ENCODE measurements at regions not wholly inside any gene's neighbourhood (a gene's known extent, or its start where the extent isn't known, plus 50 kb on each side); places are given as distances from the start of the nearest gene placed in this dataset.

- peaks cover 3% of the 10 kb centered on the region for H3K4me1 ChIP-seq
- TF ChIP-seq POLR2A (IDR thresholded peaks at IDR 0.05): no peak
- TF ChIP-seq, protein P1, sequence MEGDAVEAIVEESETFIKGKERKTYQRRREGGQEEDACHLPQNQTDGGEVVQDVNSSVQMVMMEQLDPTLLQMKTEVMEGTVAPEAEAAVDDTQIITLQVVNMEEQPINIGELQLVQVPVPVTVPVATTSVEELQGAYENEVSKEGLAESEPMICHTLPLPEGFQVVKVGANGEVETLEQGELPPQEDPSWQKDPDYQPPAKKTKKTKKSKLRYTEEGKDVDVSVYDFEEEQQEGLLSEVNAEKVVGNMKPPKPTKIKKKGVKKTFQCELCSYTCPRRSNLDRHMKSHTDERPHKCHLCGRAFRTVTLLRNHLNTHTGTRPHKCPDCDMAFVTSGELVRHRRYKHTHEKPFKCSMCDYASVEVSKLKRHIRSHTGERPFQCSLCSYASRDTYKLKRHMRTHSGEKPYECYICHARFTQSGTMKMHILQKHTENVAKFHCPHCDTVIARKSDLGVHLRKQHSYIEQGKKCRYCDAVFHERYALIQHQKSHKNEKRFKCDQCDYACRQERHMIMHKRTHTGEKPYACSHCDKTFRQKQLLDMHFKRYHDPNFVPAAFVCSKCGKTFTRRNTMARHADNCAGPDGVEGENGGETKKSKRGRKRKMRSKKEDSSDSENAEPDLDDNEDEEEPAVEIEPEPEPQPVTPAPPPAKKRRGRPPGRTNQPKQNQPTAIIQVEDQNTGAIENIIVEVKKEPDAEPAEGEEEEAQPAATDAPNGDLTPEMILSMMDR (IDR thresholded peaks at IDR 0.05): no peak
- H3K4me3 ChIP-seq: no peak overlapping the region
- no peak for DNase-seq
- H3K27me3 ChIP-seq: no peaks in the 10 kb centered on the region
- no peaks in the 10 kb centered on the region for H3K9me3 ChIP-seq
- no peak overlapping the region for H3K27ac ChIP-seq
- intact Hi-C loops (cut with DNase I; ENCODE audit: low total_unique reads): no loop called here
- whole genome bisulfite sequencing, 2 donors: 73% methylated on average over 4 of the region's 4 CpGs
- no peaks in the 10 kb centered on the region for H3K36me3 ChIP-seq (ENCODE audit: low read depth, missing control alignments)
Observed at GRCh38 chr5:158013303-158013702, 154.4 kb upstream of the CLINT1 start.

GRCh38 chr5:158011422-158011821 is 152.5 kb upstream of the CLINT1 start:
- DNase-seq: no peak
- Histone ChIP-seq H3K27me3 (no peaks in the 10 kb centered on the region), H3K36me3 (ENCODE audit: low read depth, missing control alignments) (no peaks in the 10 kb centered on the region), H3K4me3 (no peak overlapping the region), H3K9me3 (no peaks in the 10 kb centered on the region), H3K4me1 (peaks cover 3% of the 10 kb centered on the region), H3K27ac (no peak overlapping the region)
- intact Hi-C loops (cut with DNase I; ENCODE audit: low total_unique reads): no loop called here
- TF ChIP-seq, protein P1 (IDR thresholded peaks at IDR 0.05): no peak
- TF ChIP-seq POLR2A (IDR thresholded peaks at IDR 0.05): no peak

DNA sequence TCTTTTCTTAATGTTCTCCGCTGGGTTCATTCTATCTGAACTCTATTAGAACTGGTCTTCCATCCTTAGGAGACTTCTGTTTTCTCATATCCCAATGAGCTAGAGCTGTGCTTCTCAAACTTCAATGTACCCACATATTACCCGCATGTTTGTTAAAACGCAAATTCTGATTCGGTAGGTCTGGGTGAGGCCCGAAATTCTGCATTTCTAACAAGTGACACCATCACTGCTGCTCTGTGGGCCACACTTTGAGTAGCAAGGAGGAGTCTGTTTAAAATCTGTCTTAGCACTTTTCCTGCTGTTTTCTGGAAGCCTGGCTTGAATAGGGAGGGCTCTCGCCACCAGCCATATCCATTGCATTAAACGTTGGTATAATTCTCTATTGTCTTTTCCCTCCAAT is 151.9 kb upstream of the CLINT1 start:
- Histone ChIP-seq H3K27ac (no peak overlapping the region), H3K27me3 (no peaks in the 10 kb centered on the region), H3K9me3 (no peaks in the 10 kb centered on the region), H3K4me3 (no peak overlapping the region), H3K4me1 (peaks cover 3% of the 10 kb centered on the region), H3K36me3 (ENCODE audit: low read depth, missing control alignments) (no peaks in the 10 kb centered on the region)
- no peak for DNase-seq
- TF ChIP-seq, protein P1 (IDR thresholded peaks at IDR 0.05): no peak
- 86 to 87% methylated on average over 7 of the region's 7 CpGs for WGBS, 2 donors
- intact Hi-C loops (cut with DNase I; ENCODE audit: low total_unique reads): no loop called here

DNA sequence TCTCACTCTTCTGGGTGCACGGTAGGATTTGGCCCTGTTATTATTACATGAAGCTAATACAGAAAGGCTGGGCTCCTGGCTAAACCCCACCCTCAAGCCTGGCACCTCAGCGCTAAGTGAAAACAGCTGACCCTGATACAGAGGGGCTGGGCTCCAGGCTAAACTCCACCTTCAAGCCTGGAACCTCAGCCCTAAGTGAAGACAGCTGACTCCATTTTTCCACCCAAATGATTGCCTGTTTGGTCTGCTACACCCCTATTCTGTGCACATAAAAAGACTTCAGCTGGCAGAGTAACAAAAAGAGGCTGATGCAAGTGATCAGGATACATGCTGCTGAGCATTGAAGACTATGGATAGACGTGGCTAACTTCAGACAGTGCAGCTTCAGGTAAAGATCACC is 148.4 kb upstream of the CLINT1 start:
- Histone ChIP-seq H3K4me1 (peaks cover 3% of the 10 kb centered on the region), H3K27me3 (no peaks in the 10 kb centered on the region), H3K9me3 (no peaks in the 10 kb centered on the region), H3K27ac (no peak overlapping the region), H3K4me3 (no peak overlapping the region), H3K36me3 (ENCODE audit: low read depth, missing control alignments) (no peaks in the 10 kb centered on the region)
- no peak for DNase-seq
- 73 to 88% methylated on average over 3 of the region's 3 CpGs for WGBS, 2 donors
- TF ChIP-seq POLR2A (IDR thresholded peaks at IDR 0.05): no peak
- intact Hi-C loops (cut with DNase I; ENCODE audit: low total_unique reads): no loop called here

- intact Hi-C loops (cut with DNase I; ENCODE audit: low total_unique reads): no loop called here
Observed at GRCh38 chr5:157999696-158000095, 140.8 kb upstream of the CLINT1 start.

More at GRCh38 chr5:157999696-158000095, 140.8 kb upstream of the CLINT1 start:
- no peak for DNase-seq
- Histone ChIP-seq H3K4me1 (no peaks in the 10 kb centered on the region), H3K27me3 (no peaks in the 10 kb centered on the region), H3K36me3 (ENCODE audit: low read depth, missing control alignments) (no peaks in the 10 kb centered on the region), H3K4me3 (no peak overlapping the region), H3K27ac (no peak overlapping the region), H3K9me3 (no peaks in the 10 kb centered on the region)
- WGBS, 2 donors: 89 to 97% methylated on average over 2 of the region's 2 CpGs
- TF ChIP-seq, protein P1 (IDR thresholded peaks at IDR 0.05): no peak
